Left colon (tissue), 2 donors: ENCODE measurements at regions not wholly inside any gene's neighbourhood (a gene's known extent, or its start where the extent isn't known, plus 50 kb on each side); places are given as distances from the start of the nearest gene placed in this dataset.

ENCODE experiments used
- ATAC-seq: fragments of 200-7000 bp; cut with Tn5 transposase; one replicate; pipeline ENCODE4 v1.9.1; 2020; ENCODE audit warnings: mild to moderate bottlenecking, moderate library complexity
- DNase-seq, 2 donors: peaks; one replicate each; pipeline ENCODE4 v3.0.0-alpha.2; 2020
- intact Hi-C, 2 donors: fragments of 100-400 bp; cut with DNase I in 1 of 2; cut with micrococcal nuclease in 1 of 2; formaldehyde crosslinking; loops; one replicate each; pipeline versions ENCODE4 v1.11.2 to v1.14.0; 2022; cut with DNase I, micrococcal nuclease
- donor health status: DM: no; HTN: no; CAD: no.
- donor health status: DM: yes; HTN: yes; CAD: no.

- no peak for DNase-seq
- intact Hi-C loops, result no loop called here
- no peak for ATAC-seq
These were observed 1743.0 kb upstream of the TENM3 start for GRCh38 chr4:180500154-180500553.

- intact Hi-C loops, result no loop called here
- no peak for ATAC-seq
- DNase-seq, result no peak
These were observed 1730.3 kb upstream of the TENM3 start for GRCh38 chr4:180512801-180513475.

GRCh38 chr4:180518906-180519305, 1724.3 kb upstream of the TENM3 start:
- ATAC-seq (no peak), DNase-seq (no peak)
- intact Hi-C loops, result no loop called here

GRCh38 chr4:180521181-180521580, 1722.0 kb upstream of the TENM3 start:
- no peak for DNase-seq
- intact Hi-C loops, result no loop called here
- no peak for ATAC-seq

GRCh38 chr4:180525523-180526077, 1717.6 kb upstream of the TENM3 start:
- no peak for DNase-seq
- no peak for ATAC-seq
- intact Hi-C loops, result no loop called here

- ATAC-seq (no peak), DNase-seq (no peak)
- intact Hi-C loops, result no loop called here
These were observed 1715.2 kb upstream of the TENM3 start for GRCh38 chr4:180528003-180528402.

GRCh38 chr4:180530787-180531186, 1712.4 kb upstream of the TENM3 start:
- DNase-seq (no peak), ATAC-seq (no peak)
- intact Hi-C loops, result no loop called here

- ATAC-seq, result no peak
- intact Hi-C loops, result no loop called here
These were observed 1710.5 kb upstream of the TENM3 start for GRCh38 chr4:180532691-180533090.

GRCh38 chr4:180538384-180539057, 1704.7 kb upstream of the TENM3 start:
- ATAC-seq (no peak), DNase-seq (no peak)
- intact Hi-C loops, result no loop called here

More at GRCh38 chr4:180532691-180533090, 1710.5 kb upstream of the TENM3 start:
- no peak for DNase-seq

- no peak for DNase-seq
- intact Hi-C loops, result no loop called here
These were observed 1703.9 kb upstream of the TENM3 start for GRCh38 chr4:180539284-180539683.

GRCh38 chr4:180541678-180542077, 1701.5 kb upstream of the TENM3 start:
- intact Hi-C loops, result no loop called here
- DNase-seq (no peak), ATAC-seq (no peak)

More at GRCh38 chr4:180539284-180539683, 1703.9 kb upstream of the TENM3 start:
- ATAC-seq, result no peak

- no peak for DNase-seq
- ATAC-seq, result no peak
- intact Hi-C loops, result no loop called here
These were observed 1700.6 kb upstream of the TENM3 start for GRCh38 chr4:180542445-180543100.

- intact Hi-C loops, result no loop called here
- DNase-seq, result no peak
- no peak for ATAC-seq
These were observed 1693.1 kb upstream of the TENM3 start for GRCh38 chr4:180550106-180550505.

GRCh38 chr4:180557348-180557747, 1685.9 kb upstream of the TENM3 start:
- no peak for DNase-seq
- no peak for ATAC-seq
- intact Hi-C loops, result no loop called here

GRCh38 chr4:180557950-180558349, 1685.3 kb upstream of the TENM3 start:
- intact Hi-C loops, result no loop called here
- no peak for ATAC-seq
- DNase-seq, result no peak

GRCh38 chr4:180558427-180558826, 1684.8 kb upstream of the TENM3 start:
- ATAC-seq (no peak), DNase-seq (no peak)
- intact Hi-C loops, result no loop called here

- no peak for ATAC-seq
- intact Hi-C loops, result no loop called here
- no peak for DNase-seq
These were observed 1682.3 kb upstream of the TENM3 start for GRCh38 chr4:180560896-180561295.

GRCh38 chr4:180564026-180564425, 1679.2 kb upstream of the TENM3 start:
- ATAC-seq (no peak), DNase-seq (no peak)
- intact Hi-C loops, result no loop called here

GRCh38 chr4:180564448-180564847, 1678.8 kb upstream of the TENM3 start:
- ATAC-seq, result no peak
- intact Hi-C loops, result no loop called here

GRCh38 chr4:180565856-180566431, 1677.3 kb upstream of the TENM3 start:
- no peak for ATAC-seq
- DNase-seq, result no peak
- intact Hi-C loops, result no loop called here

More at GRCh38 chr4:180564448-180564847, 1678.8 kb upstream of the TENM3 start:
- no peak for DNase-seq
